ENCODE measurements at regions not wholly inside any gene's neighbourhood (a gene's known extent, or its start where the extent isn't known, plus 50 kb on each side); places are given as distances from the start of the nearest gene placed in this dataset.

GRCh38 chr2:53442783-53443182 is 324.8 kb upstream of the CHAC2 start:
- DNase-seq, result no peak

- no peak for DNase-seq
Measured at GRCh38 chr2:53442093-53442492, 325.5 kb upstream of the CHAC2 start.

DNA sequence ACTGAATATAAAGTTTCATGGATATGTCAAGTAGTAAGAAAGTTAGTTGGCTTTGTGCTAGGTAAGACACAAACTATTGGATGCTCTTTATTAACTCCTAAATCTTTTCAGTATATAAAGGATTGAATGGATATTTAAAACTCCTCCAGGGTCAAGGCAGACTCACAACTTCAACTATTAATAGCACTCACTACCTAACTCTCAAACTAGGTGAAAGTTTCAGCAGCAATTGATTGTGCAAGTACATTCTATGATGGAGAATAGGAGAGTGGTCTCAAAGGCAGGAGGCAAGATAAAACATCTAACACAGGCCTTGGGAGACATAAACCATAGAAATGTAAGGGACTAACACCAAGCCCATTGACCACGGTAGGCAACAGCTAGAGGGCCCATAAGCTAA is 328.9 kb upstream of the CHAC2 start:
- DNase-seq, result no peak

DNA sequence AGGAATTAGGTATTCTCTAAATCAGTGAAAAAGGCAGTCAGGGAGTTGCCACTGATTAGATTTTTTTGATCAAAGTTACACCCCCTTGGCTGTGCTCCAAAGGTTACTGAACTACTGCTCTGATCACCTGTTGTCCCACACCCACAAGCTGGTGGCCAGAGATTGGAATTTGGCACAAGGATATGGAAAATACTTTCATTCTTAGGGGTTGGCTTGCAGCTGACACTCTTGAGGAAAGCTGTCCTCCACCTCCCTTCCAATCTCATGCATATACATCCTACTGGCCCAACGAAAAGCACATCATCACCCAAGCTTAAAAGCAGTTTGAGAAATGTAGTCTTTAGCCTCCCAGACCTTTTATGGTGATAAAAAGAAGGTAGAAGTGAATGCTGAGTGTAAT is 329.5 kb upstream of the CHAC2 start:
- no peak for DNase-seq

DNA sequence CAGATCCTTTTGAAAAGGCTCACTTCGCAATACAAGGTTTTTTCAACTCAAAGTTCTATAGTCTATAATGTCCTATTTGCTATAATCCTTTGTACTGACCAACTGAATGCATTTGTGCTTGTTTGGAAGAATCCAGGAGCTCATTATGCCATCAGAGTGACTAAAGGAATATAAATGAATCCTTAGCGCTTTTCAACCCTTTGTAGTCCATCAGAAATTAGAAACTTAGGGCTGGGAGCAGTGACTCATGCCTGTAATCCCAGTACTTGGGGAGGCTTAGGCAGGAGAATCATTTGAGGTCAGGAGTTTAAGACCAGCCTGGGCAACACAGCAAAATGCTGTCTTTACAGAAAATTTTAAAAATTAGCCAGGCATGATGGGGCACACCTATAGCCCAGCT is 330.2 kb upstream of the CHAC2 start:
- no peak for DNase-seq

GRCh38 chr2:53436882-53437281 is 330.7 kb upstream of the CHAC2 start:
- DNase-seq, result no peak

DNA sequence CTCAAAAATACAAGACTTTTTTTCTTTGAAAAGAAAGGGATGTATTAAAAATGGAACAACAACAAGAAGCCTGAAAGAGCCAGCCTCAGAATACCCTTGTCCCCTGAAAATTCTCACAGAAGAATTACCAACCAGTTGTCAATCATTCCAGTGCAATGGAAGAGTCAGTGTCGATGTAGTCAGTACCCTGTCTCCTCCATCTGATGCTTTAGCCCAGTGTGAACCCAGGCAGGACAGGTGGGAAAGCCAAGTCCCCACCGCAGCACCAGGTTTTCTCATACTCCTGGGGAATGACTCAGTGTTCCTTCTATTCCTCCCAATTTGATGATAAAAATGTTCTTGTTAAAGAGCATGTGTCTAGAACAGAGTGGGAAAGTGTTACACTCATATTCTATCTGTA is 332.0 kb upstream of the CHAC2 start:
- DNase-seq, result no peak

- DNase-seq, result no peak
Measured at GRCh38 chr2:53434466-53434865, 333.1 kb upstream of the CHAC2 start.

GRCh38 chr2:53432936-53433335 is 334.7 kb upstream of the CHAC2 start:
- no peak for DNase-seq

GRCh38 chr2:53429901-53430300 is 337.7 kb upstream of the CHAC2 start:
- no peak for DNase-seq

DNA sequence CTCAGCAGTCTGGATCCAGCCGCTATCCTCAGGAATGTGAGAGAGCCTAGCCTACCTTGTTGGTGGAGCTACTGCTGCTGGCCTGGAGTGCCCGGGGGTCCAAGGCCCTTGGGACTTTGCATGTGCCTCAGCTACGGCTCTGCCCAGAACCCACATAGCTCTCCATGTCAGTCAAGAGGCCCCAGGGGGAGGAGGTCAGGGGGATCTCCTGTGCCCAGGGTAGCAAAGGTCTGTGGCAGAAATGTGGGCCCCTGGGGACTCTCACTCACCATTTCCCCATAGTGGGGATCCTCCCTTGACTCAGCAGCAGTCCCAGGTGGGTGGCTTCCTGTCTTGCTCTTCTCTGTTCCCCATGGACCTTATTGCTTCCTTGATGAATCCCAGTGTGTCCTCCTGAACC is 342.7 kb upstream of the CHAC2 start:
- DNase-seq, result no peak

DNA sequence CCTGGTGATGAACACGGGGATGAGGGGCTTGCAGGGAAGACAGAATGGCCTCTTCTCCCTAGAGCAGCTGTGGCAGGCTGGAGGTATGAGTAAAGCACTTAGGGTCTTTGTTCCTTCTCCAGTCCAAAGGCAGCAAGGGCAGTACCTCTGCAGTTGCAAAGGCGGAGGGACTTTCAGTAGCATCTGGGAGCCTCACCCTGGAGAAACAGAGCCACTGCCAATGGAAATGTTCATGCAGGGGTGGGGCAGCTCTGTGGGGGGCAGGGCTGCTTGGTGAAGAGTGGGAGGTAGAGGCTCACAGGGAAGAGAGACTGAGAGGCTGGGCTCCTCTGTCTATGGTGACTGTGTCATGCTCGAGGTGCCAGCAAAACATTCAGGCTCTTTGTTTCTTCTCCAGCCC is 344.1 kb upstream of the CHAC2 start:
- DNase-seq, result no peak

DNA sequence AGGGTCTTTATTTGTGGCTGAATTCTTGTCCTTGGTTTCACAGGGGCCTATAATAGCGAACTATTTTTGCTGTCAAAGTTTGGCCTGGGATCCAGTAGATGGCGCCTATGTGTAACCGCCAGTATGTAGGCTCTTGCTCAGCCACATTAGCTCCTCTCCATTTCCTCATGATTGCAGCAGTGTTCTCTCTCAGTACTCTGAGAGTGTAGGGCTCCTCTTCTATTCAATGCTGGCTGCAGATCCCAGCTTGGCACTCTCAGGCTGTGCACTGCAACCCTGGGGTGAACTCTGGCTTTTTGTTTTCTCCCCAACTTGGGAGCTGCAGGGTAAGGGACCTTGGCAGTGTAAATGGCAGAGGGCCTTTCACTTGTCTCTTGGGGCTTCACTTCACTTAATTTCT is 344.6 kb upstream of the CHAC2 start:
- no peak for DNase-seq

DNA sequence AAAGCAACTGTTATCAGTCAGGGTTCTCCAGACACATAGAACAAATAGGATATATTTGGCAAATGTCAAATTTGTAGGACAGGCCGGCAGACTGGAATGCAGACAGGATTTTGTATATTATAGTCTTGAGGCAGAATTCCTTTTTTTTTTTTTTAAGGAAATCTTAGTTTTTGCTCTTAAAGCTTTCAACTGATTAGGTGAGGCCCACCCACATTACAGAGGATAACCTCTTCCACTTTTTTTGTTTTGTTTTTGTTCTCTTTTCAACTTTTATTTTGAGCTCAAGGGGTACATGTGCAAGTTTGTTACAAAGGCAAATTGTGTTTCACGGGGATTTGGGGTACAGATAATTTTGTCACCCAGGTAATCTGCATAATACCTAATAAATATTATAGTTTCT is 350.2 kb upstream of the CHAC2 start:
- no peak for DNase-seq

GRCh38 chr2:53407363-53408080 is 360.1 kb upstream of the CHAC2 start:
- DNase-seq, result no peak

GRCh38 chr2:53403792-53404413 is 363.7 kb upstream of the CHAC2 start:
- DNase-seq, result no peak

DNA sequence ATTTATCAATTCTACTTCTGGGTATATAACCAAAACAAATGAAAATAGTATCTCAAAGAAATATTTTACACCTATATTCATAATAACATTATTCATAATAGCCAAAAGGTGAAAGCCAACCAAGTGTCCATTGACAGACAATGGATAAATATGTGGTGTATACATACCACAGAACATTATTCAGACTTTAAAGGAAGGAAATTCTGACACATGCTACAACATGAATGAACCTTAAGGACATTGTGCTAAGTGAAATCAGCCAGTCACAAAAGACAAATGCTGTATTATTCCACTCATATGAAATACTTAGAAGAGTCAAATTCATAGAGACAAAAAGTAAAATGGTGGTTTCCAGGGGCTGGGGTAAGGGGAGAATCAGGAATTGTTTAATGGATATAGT is 370.5 kb upstream of the CHAC2 start:
- DNase-seq, result no peak

GRCh38 chr2:53381271-53381670 is 386.3 kb upstream of the CHAC2 start:
- no peak for DNase-seq

DNA sequence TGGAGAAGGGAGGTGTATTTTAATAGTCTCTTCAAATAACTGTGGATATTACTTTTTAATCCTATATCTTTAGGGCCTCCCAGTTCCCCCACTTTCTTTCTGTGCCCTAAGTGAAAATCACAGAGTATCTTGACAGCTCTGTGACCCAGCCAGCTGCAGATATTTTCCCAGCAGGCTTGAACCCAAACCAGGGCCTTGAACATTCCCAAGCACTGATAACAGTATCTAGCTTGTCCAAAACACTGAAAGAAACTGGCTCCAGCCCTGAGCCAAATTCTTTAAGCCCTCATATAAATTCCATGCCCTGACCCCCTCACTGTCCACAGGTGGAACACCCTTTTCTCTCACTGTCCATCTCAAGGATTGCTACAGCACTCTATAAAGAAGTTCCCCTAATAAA is 388.1 kb upstream of the CHAC2 start:
- DNase-seq, result no peak

GRCh38 chr2:53378791-53379190 is 388.8 kb upstream of the CHAC2 start:
- DNase-seq, result no peak

DNA sequence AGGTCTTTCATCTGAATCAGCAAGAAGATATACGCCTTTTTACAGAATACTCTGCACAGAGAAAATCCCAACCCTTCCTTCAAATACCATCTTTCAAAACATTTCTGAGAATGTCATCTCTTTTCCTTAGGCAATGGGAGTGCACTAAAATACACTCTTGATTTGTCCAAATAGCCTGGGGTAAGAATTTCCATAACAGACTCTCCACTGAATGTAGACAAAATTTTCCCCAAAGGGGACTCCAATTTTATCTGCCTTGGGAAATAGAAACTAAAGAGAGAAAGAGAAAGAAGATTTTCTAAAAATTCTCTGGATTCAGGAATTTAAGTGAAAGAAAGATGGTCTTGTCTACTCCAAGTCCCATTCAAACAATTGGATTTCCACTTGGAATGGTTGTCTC is 394.5 kb upstream of the CHAC2 start:
- no peak for DNase-seq

DNA sequence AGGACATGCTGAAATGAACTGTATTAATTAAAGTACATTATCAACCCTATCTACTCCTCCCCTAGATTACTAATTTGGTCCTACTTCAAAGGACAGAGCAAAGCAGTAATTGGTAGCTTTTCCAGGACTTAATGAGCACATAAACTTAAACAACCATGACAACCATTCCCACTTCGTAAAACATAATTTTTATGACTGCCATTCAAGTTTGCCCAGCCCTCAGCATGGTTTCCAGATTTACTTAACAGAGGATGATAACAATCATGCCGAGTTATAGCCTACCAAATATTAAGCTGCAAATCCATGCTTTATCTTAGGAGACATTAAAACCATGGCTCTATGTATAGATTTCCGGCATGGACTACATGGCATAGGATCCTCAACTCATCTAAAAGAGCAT is 401.1 kb upstream of the CHAC2 start:
- DNase-seq, result no peak

GRCh38 chr2:53362934-53363333 is 404.7 kb upstream of the CHAC2 start:
- no peak for DNase-seq

GRCh38 chr2:53356291-53356905 is 411.2 kb upstream of the CHAC2 start:
- no peak for DNase-seq
